Adrenal gland (tissue), 9 donors: ENCODE measurements at regions not wholly inside any gene's neighbourhood (a gene's known extent, or its start where the extent isn't known, plus 50 kb on each side); places are given as distances from the start of the nearest gene placed in this dataset.
A peak's percentile ranks its signal among the peaks of the same experiment; 100 is the strongest.

Experiments used
- DNase-seq, 7 donors: peaks; one replicate each; pipeline ENCODE4 v3.0.0-alpha.2; 2019 to 2020
- H3K27ac ChIP-seq, 5 donors: fragments of 200-600 bp; sonication (generic) in 4 of 5; 1 replicate in 3 of 5; 2 replicates in 2 of 5; pipeline versions ENCODE4 v1.5.1 to v1.8.0; 2016 to 2020; ENCODE audit warnings: mild to moderate bottlenecking in 1 of 5
- H3K27me3 ChIP-seq: fragments of 200-600 bp; 2 replicates; pipeline ENCODE4 v1.8.0; 2021
- H3K36me3 ChIP-seq, 2 donors: fragments of 200-600 bp; replicated peaks in 1 of 2; 1 replicate in 1 of 2; 2 replicates in 1 of 2; pipeline versions ENCODE4 v1.5.1 to v1.8.0; 2018 to 2022
- H3K4me1 ChIP-seq, 2 donors: fragments of 200-600 bp; replicated peaks in 1 of 2; 1 replicate in 1 of 2; 2 replicates in 1 of 2; pipeline versions ENCODE4 v1.5.1 to v1.8.0; 2018 to 2021
- H3K4me3 ChIP-seq, 4 donors: fragments of 200-600 bp; sonication (generic) in 3 of 4; one replicate each; pipeline ENCODE4 v1.5.1; 2016 to 2018
- H3K9me3 ChIP-seq, 3 donors: fragments of 200-600 bp; sonication (generic) in 1 of 3; replicated peaks in 1 of 3; 1 replicate in 2 of 3; 2 replicates in 1 of 3; pipeline versions ENCODE4 v1.5.1 to v1.8.0; 2016 to 2021
- POLR2A ChIP-seq, 2 donors: fragments of 450-650 bp; IDR thresholded peaks; one replicate each; pipeline ENCODE4 v1.6.1; 2017; ENCODE audit warnings: antibody characterized with exemption in 2 of 2, mild to moderate bottlenecking in 2 of 2, moderate library complexity in 1 of 2
- WGBS, 4 donors: extraction: QIAGEN DNeasy Blood & Tissue Kit in 2 of 4; methylation state at CpG; one replicate each; pipeline versions ENCODE4 v1.1.5 to v1.1.7; 2013 to 2017; 5-methylcytosine and 5-hydroxymethylcytosine counted together
- intact Hi-C, 2 donors: fragments of 100-400 bp; cut with DNase I; formaldehyde crosslinking; loops; one replicate each; pipeline versions ENCODE4 v1.14.1 to v1.15.0; 2022 to 2023
- TF ChIP-seq, protein P1 (sequence below), 6 experiments: fragments of 450-650 bp in 4 of 6; fragments of 200-600 bp in 2 of 6; sonication (generic) in 1 of 6; IDR thresholded peaks; 1 replicate in 5 of 6; 2 replicates in 1 of 6; pipeline versions ENCODE4 v1.5.1 to v1.8.0; 2016 to 2021; ENCODE audit warnings: antibody characterized with exemption in 6 of 6, mild to moderate bottlenecking in 2 of 6, moderate library complexity in 1 of 6
- donor health status: healthy with polysubstance abuse.
- donor health status: Bipolar disorder and iron deficiency.
- donor health status: DM: yes; HTN: yes; CAD: no.
- donor health status: DM: no; HTN: no; CAD: no.
- donor health status: DM: no; HTN: no; CAD: no.

- DNase-seq = no peak
- Histone ChIP-seq H3K27me3 (no peaks in the 10 kb centered on the region), H3K4me3 (no peak overlapping the region), H3K27ac (no peak overlapping the region), H3K4me1 (no peaks in the 10 kb centered on the region), H3K9me3 (no peaks in the 10 kb centered on the region), H3K36me3 (no peaks in the 10 kb centered on the region)
- intact Hi-C loops = no loop called here
- TF ChIP-seq, protein P1, sequence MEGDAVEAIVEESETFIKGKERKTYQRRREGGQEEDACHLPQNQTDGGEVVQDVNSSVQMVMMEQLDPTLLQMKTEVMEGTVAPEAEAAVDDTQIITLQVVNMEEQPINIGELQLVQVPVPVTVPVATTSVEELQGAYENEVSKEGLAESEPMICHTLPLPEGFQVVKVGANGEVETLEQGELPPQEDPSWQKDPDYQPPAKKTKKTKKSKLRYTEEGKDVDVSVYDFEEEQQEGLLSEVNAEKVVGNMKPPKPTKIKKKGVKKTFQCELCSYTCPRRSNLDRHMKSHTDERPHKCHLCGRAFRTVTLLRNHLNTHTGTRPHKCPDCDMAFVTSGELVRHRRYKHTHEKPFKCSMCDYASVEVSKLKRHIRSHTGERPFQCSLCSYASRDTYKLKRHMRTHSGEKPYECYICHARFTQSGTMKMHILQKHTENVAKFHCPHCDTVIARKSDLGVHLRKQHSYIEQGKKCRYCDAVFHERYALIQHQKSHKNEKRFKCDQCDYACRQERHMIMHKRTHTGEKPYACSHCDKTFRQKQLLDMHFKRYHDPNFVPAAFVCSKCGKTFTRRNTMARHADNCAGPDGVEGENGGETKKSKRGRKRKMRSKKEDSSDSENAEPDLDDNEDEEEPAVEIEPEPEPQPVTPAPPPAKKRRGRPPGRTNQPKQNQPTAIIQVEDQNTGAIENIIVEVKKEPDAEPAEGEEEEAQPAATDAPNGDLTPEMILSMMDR (IDR thresholded peaks at IDR 0.05) = no peak
- TF ChIP-seq POLR2A (IDR thresholded peaks at IDR 0.05) = no peak
These were observed 104.8 kb upstream of the MIR17HG start for GRCh38 chr13:91242652-91243051.

DNA sequence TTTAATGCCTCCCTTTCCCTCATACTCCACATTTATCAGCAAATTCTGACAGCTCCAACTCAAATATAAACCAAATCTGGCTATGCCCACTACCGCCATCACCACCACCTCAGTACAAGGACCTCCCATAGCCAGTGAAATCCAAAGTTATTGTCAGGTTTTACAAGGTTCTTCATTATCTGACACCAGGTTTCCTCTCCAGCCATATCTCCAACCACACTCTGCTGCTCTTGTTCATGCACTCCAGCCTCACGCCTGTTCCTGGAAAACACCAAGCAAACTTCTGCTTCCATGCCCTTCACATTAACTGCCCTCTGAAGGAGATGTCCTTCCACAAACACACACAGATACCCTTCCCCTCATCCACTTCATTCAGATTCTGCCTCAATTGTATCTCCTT, 102.2 kb upstream of the MIR17HG start:
- intact Hi-C loops = no loop called here
- TF ChIP-seq, protein P1 (IDR thresholded peaks at IDR 0.05) = no peak
- no peak for TF ChIP-seq POLR2A (IDR thresholded peaks at IDR 0.05)
- Histone ChIP-seq H3K4me1 (no peaks in the 10 kb centered on the region), H3K9me3 (no peaks in the 10 kb centered on the region), H3K27ac (no peak overlapping the region), H3K36me3 (no peaks in the 10 kb centered on the region), H3K27me3 (no peaks in the 10 kb centered on the region), H3K4me3 (no peak overlapping the region)
- DNase-seq = no peak
- 75 to 85% (median 80%) methylated on average over 2 of the region's 2 CpGs for whole genome bisulfite sequencing, 4 donors

- H3K27me3 ChIP-seq = no peaks in the 10 kb centered on the region
- no peaks in the 10 kb centered on the region for H3K4me1 ChIP-seq
- no peaks in the 10 kb centered on the region for H3K9me3 ChIP-seq
- H3K27ac ChIP-seq = no peak overlapping the region
- no peak for TF ChIP-seq POLR2A (IDR thresholded peaks at IDR 0.05)
- TF ChIP-seq, protein P1 (IDR thresholded peaks at IDR 0.05) = peak in 3 of 6 experiments; percentile 11 to 26 (median 24)
- H3K36me3 ChIP-seq = no peaks in the 10 kb centered on the region
- intact Hi-C loops = no loop called here
- no peak overlapping the region for H3K4me3 ChIP-seq
- DNase-seq = no peak
These were observed 99.7 kb upstream of the MIR17HG start for GRCh38 chr13:91247768-91248167.

DNA sequence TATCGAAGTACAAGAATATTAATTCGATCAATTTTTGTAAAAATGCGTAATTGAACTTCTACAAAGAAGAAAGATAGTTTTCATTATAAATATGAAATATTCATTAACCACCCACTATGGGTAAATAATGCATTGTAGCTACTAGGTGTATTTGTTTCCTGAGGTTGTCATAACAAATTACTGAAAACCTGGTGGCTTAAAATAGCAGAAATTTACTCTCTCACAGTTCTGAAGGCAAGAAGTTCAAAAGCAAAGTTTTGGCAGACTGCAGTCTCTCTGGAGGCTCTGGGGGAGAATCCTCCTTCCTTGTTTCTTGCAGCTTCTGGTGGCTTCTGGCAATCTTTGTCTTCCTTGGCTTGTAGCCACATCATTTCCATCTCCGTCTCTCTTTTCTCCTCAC, 99.2 kb upstream of the MIR17HG start:
- Histone ChIP-seq H3K27me3 (no peaks in the 10 kb centered on the region), H3K27ac (no peak overlapping the region), H3K4me1 (no peaks in the 10 kb centered on the region), H3K4me3 (no peak overlapping the region), H3K36me3 (no peaks in the 10 kb centered on the region), H3K9me3 (no peaks in the 10 kb centered on the region)
- intact Hi-C loops = no loop called here
- TF ChIP-seq POLR2A (IDR thresholded peaks at IDR 0.05) = no peak
- TF ChIP-seq, protein P1 (IDR thresholded peaks at IDR 0.05) = no peak
- no peak for DNase-seq
- 47 to 55% (median 49%) methylated on average over 4 of the region's 4 CpGs for WGBS, 4 donors
